GM21786 (cell line): ENCODE measurements at regions not wholly inside any gene's neighbourhood (a gene's known extent, or its start where the extent isn't known, plus 50 kb on each side); places are given as distances from the start of the nearest gene placed in this dataset.
"Not testable (repeated sequence)": the region's sequence is repeated elsewhere in the genome, so short reads cannot be mapped to it uniquely, and the experiment has no call there.

Source experiments
- ATAC-seq: cut with Tn5 transposase; IDR thresholded peaks from one replicate; pipeline ENCODE4 v1.9.1; 2021; ENCODE audit not compliant: unreplicated experiment

GRCh38 chr4:111924696-111925095, 220.6 kb upstream of the FAM241A start:
- ATAC-seq, result no peak

GRCh38 chr4:111930659-111931058, 214.6 kb upstream of the FAM241A start:
- peak; percentile 99 for ATAC-seq

- ATAC-seq, result no peak
These were observed 211.6 kb upstream of the FAM241A start for GRCh38 chr4:111933703-111934102.

GRCh38 chr4:111934314-111934713, 210.9 kb upstream of the FAM241A start:
- ATAC-seq, result no peak

GRCh38 chr4:111937368-111937767, 207.9 kb upstream of the FAM241A start:
- peak; percentile 83 for ATAC-seq

GRCh38 chr4:111941957-111942356, 203.3 kb upstream of the FAM241A start:
- ATAC-seq, result no peak

DNA sequence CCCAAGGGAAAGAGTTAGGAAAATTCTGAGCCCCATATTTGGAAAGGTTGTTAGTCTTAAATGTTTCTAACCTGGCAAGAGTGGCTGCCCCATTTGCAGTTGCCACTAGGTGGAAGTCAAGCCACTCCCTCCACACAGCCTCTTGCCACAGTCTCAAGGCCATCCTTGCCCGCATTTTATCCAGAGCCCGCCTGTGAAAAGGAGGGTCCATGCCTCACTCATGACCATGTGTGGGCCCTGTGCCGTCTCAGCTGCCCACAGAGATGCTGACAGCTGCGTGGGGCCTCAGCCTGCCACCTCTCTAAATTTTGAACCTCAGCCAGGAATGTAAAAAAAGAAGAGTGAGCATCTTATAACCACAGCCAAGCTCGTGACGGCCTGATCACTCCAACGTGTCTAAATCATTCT, 201.5 kb upstream of the FAM241A start:
- ATAC-seq, result peak; percentile 95

GRCh38 chr4:111945014-111945413, 200.2 kb upstream of the FAM241A start:
- ATAC-seq, result no peak

DNA sequence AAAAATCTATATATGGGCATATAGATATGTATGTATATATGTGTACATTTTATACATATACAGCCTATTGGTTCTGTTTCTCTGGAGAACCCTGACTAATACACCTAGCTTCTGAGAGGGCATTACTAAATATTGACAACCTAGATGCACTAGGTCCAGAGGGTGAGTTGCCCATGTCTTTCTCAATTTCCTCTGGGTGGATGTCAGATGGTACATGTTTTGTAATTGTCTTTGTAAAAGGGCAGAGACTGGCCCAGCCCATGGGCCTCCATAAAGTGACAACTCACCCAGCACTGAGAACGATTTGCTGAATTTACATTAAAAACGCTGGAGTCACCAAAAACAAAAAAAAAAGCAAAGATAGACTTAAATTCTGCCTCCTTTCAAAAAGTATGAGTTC, 198.5 kb upstream of the FAM241A start:
- no peak for ATAC-seq

DNA sequence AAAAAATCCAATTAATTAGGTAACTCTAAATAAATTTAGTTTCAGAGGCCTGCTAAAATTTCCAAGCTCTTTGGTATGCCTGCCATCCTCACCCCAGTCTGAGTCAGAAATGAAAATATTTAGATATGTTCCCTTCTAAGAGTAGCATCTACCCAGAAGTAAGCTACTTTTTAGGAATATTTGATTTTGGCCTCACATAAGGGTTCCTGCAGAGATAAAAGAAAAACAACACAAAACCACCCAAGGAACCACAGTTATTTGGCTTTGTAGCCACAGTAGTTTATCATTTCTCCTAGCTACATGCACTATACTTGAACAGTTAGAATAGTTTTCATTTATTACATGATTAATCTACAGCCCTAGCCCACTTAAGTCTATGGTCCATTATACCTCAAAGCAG, 192.6 kb upstream of the FAM241A start:
- no peak for ATAC-seq

GRCh38 chr4:111954550-111954949, 190.7 kb upstream of the FAM241A start:
- no peak for ATAC-seq

DNA sequence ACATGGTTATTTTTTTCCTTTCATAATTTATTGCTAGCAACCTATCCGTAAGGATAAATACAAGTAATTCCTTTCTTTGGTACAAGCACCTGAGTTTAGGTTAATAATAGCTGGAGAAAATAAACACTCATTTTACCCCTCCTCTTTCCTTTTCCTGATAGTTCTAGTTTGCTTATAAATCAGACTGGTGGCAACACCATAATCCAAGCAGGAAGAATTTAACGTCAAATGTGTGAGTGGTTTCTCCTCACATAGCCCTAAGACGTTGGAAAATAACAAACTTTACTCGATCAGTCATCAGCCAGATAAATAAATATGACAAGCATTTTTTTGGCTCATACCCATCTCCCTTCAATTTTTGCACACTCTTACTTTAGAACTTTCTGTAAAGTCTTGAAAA, 190.3 kb upstream of the FAM241A start:
- ATAC-seq, result no peak

DNA sequence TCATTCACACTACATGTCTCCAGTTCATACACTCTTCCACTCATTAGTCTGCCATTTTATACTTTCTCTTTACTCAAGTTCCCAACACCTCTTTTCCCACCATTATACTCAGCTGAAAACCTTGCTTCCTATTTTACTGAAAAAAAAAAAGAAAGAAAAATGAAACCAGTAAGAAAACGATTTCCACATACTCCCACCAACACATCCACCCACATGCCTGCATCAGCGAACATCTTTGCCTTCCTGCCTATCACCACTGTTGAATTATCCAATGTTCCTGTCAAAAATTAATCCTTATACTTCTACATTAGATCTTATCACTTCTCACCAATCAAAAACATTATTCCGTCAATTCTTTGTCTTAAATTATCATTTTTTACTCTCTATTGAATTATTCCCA, 188.1 kb upstream of the FAM241A start:
- ATAC-seq, result no peak

DNA sequence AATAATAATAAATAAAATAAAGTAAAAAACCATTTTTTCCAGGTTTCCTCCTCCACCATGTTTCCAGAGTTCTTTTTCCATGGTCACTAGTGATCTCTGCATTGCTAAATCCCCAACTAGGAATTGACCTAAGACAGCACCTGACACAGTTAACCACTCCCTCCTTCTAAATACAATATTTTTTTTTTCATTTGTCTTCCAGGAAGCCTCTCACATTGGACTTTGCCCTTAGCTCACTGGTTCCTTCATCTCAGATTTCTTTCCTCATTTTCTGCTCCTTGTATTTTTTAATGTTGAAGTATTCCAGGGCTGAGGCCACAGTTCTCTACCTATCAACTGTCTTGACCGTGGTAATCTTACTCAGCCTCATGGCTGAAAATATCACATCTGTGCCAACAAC, 187.3 kb upstream of the FAM241A start:
- no peak for ATAC-seq

- no peak for ATAC-seq
These were observed 186.0 kb upstream of the FAM241A start for GRCh38 chr4:111959222-111959621.

DNA sequence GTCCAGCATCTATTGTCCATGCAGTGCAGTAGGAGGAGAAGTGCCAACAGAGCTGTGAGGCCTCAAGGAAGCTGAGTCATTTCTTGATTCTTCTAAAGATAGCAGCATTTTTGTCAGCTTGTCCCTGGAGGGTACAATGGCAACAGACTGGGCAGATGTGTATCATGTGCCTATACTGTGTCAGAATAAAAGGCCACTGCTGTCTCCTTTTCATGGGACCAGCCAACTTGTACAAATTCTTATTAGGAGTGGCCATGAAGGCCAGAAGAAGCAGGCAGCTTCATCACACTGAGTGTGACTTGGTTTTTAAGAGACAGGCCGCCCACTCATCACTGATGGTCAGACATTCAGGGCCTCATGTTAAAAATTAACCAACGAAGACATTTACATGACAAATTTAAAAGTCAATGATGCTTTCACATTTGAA, 185.0 kb upstream of the FAM241A start:
- peak; percentile 93 for ATAC-seq

GRCh38 chr4:111961026-111961425, 184.2 kb upstream of the FAM241A start:
- not testable (repeated sequence) for ATAC-seq

GRCh38 chr4:111961809-111962208, 183.4 kb upstream of the FAM241A start:
- ATAC-seq, result no peak

DNA sequence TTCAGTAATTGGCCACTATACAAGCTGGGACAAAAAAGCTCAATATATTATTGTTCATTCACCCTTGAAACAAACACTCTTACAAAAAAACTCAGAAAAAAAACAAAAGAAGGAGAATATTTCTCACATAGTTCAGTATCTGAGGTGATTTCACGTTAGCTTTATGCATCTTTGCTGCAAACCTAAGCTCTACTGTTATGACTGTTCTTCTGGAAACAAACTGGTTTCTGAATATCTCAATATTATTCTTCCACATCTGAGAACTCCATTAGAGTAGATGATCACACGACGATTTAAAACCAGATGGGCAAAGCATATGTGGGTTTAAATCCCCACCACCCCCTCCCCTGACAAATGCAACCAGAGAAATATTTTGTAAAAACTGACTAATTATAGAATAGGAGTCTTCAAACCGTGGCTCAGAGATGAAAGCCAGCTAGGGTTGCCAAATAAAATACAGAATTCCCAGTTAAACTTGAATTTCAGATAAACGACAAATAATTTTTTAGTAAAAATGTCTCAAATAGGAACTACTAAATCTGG, 182.0 kb upstream of the FAM241A start:
- no peak for ATAC-seq

DNA sequence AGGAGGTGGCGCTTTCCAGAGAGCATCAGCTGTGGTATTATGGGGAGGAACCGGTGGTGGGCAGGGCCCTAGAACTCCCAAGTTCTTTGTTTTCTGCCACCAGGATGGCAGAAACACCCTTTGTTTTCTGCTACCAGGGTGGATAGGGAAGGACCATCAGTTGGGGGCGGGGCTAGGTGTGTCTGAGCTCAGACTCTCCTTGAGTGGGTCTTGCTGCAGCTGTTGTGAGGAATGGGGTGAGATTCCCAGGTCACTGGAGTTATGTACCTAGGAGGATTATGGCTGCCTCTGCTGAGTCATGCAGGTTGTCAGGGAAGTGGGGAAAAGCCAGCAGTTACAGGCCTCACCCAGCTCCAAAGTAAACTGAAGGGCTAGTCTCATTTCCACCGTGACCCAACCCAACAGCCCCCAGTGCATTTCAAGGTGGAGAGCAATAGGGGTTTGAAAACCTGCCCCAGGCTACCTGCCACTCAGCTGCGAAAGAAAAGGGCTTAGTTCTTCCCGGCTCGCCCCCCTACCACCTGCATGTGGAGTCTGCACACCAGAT, 167.8 kb upstream of the FAM241A start:
- ATAC-seq, result no peak

- no peak for ATAC-seq
These were observed 165.3 kb upstream of the FAM241A start for GRCh38 chr4:111979921-111980320.

DNA sequence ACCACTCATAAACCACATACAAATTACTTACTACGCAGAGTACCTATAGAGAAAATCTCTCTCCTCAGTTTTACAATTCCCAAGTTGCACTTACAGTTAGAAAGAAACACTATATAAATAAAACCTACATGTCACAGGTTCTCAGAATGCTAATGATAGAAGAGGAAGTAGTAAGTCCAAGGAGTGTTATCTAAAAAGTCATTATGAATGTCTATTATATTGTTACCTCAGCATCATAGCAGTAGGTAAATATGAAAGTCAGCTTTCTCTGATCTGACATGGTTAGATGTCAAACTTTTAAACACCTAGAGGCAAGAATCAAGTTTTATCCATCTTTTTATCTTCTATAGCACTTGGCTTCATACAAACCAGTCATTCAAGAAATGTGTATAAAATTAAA, 163.2 kb upstream of the FAM241A start:
- ATAC-seq, result no peak

GRCh38 chr4:111984169-111984819, 161.0 kb upstream of the FAM241A start:
- no peak for ATAC-seq
